GM12864 (cell line): ENCODE measurements at regions not wholly inside any gene's neighbourhood (a gene's known extent, or its start where the extent isn't known, plus 50 kb on each side); places are given as distances from the start of the nearest gene placed in this dataset.

Experiments used
- DNase-seq: peaks from one replicate; pipeline ENCODE4 v3.0.0-alpha.2; 2011; ENCODE audit warnings: low read depth
- H3K4me3 ChIP-seq: 2 replicates; pipeline ENCODE4 v1.5.1; 2011; ENCODE audit warnings: mild to moderate bottlenecking, low read depth, low read length, control low read depth
- CTCF ChIP-seq: IDR thresholded peaks from 2 replicates; pipeline ENCODE4 v1.5.1; 2011; ENCODE audit warnings: low read depth, mild to moderate bottlenecking, moderate library complexity, low read length, control low read depth, inconsistent platforms; ENCODE audit errors: missing control alignments

DNA sequence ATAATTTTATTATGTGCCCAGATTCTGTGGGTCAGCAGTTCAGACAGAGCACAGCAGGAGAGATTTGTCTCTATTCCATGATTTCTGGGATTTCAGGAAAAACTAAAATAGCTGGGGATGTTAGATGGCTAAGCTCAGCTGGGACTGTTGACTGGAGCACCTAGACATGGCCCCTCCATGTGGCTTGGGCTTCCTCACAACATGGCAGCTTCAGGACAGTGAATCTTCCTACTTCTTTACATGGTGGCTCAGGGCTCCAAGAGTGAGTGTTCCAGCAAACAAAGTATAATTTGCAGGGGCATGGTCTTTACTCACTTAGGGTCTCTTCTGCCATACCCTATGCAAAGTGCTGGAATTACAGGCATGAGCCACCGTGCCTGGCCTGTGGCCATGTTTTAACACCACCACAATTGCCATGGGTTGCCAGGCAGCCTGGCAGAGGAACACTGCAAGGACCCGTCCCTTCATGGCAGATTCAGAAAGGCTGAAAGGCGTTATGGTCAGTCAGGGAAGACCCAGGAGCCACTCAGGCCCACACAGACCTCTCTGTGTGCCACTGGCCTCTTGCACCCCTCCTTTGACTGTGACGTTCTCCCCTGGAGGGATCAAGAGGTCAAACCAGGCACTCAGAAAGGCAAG is 50.8 kb upstream of the ZMIZ1 start:
- no peak overlapping the region for H3K4me3 ChIP-seq
- no peak for TF ChIP-seq CTCF
- DNase-seq, result no peak

- DNase-seq, result no peak
- H3K4me3 ChIP-seq, result no peak overlapping the region
- no peak for TF ChIP-seq CTCF
These were observed 50.2 kb upstream of the ZMIZ1 start for GRCh38 chr10:79018521-79019011.
